Calu3 (cell line): ENCODE measurements at regions not wholly inside any gene's neighbourhood (a gene's known extent, or its start where the extent isn't known, plus 50 kb on each side); places are given as distances from the start of the nearest gene placed in this dataset.
"Not testable (repeated sequence)": the region's sequence is repeated elsewhere in the genome, so short reads cannot be mapped to it uniquely, and the experiment has no call there.

Experiments used
- BruUV-seq: library from RNA; stranded (reverse); fragments of 400-500 nt; replicated peaks from 2 replicates; lab custom pipeline; 2021; lab: Mats Ljungman, UMichigan
- CTCF ChIA-PET: fragments of 300-600 bp; sonication (Branson Sonifier 250); formaldehyde crosslinking; loops from one replicate; lab custom pipeline; 2022; ENCODE audit warnings: antibody characterized with exemption; lab: Charles Lee
- DNase-seq: peaks from one replicate; pipeline ENCODE4 v3.0.0; 2022
- H3K27ac Mint-ChIP-seq: one replicate; pipeline ENCODE4 v1.8.0; 2022; ENCODE audit warnings: mixed read lengths; ENCODE audit not compliant: unreplicated experiment
- H3K27me3 Mint-ChIP-seq: one replicate; pipeline ENCODE4 v1.8.0; 2022; ENCODE audit warnings: mixed read lengths; ENCODE audit not compliant: unreplicated experiment
- H3K36me3 Mint-ChIP-seq: one replicate; pipeline ENCODE4 v1.8.0; 2022; ENCODE audit warnings: mild to moderate bottlenecking, moderate library complexity, mixed read lengths; ENCODE audit not compliant: insufficient read depth, unreplicated experiment
- H3K4me1 Mint-ChIP-seq: one replicate; pipeline ENCODE4 v1.8.0; 2022; ENCODE audit warnings: mild to moderate bottlenecking, low read depth, mixed read lengths; ENCODE audit not compliant: unreplicated experiment
- H3K4me3 Mint-ChIP-seq: one replicate; pipeline ENCODE4 v1.8.0; 2022; ENCODE audit warnings: mild to moderate bottlenecking, low read depth, moderate library complexity, mixed read lengths; ENCODE audit not compliant: unreplicated experiment
- H3K9me3 Mint-ChIP-seq: one replicate; pipeline ENCODE4 v1.8.0; 2022; ENCODE audit warnings: low read depth, mixed read lengths; ENCODE audit not compliant: unreplicated experiment
- intact Hi-C: fragments of 100-400 bp; cut with micrococcal nuclease; formaldehyde crosslinking; loops from one replicate; pipeline ENCODE4 v1.10.0; 2022; ENCODE audit not compliant: unreplicated experiment
- TF ChIP-seq, protein P1 (sequence below): fragments of 200-600 bp; IDR thresholded peaks from one replicate; pipeline ENCODE4 v1.8.0; 2022; ENCODE audit warnings: antibody characterized with exemption; ENCODE audit not compliant: unreplicated experiment

DNA sequence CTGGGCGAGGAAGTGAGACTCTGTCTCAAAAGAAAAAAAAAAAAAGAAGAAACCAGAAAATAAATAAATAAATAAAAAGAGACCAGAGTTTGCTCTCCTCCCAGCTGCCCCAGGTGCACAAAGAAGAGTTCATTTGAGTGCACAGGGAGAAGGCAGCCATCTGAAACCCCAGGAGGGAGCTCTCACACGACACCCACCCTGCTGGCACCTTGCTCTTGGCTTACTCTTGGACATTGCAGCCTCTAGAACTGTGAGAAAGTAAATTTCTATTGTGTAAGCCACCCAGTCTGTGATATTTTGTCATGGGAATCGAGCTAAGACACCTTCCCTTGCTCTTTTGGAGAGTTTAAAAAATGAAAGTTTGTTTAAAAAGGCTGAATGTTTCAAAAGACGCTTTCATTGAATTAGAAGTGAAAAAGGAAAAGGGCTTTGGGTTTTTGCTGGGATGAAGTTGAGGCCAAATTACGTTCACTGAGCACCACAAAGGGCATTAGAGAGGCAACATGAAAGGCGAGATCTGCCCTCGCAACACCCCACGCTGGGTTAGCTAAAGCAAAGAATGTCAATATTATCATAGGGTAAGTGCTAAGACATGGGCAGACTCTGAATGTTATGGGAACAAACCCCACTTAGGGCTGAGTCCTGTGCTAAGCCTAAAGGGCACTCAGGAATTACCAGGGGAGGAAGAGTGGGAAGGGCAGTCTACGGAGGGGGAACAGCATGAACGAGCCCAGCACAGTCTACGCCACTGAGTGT, 128.9 kb upstream of the RIOK3 start:
- no peaks in the 10 kb centered on the region for H3K36me3 Mint-ChIP-seq
- no peak overlapping the region for H3K27ac Mint-ChIP-seq
- no peaks in the 10 kb centered on the region for H3K27me3 Mint-ChIP-seq
- TF ChIP-seq, protein P1, sequence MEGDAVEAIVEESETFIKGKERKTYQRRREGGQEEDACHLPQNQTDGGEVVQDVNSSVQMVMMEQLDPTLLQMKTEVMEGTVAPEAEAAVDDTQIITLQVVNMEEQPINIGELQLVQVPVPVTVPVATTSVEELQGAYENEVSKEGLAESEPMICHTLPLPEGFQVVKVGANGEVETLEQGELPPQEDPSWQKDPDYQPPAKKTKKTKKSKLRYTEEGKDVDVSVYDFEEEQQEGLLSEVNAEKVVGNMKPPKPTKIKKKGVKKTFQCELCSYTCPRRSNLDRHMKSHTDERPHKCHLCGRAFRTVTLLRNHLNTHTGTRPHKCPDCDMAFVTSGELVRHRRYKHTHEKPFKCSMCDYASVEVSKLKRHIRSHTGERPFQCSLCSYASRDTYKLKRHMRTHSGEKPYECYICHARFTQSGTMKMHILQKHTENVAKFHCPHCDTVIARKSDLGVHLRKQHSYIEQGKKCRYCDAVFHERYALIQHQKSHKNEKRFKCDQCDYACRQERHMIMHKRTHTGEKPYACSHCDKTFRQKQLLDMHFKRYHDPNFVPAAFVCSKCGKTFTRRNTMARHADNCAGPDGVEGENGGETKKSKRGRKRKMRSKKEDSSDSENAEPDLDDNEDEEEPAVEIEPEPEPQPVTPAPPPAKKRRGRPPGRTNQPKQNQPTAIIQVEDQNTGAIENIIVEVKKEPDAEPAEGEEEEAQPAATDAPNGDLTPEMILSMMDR, result no peak
- CTCF ChIA-PET, result no interaction called here
- H3K4me3 Mint-ChIP-seq, result no peak overlapping the region
- no peak for DNase-seq
- no TSS peak for BruUV-seq
- H3K9me3 Mint-ChIP-seq, result no peaks in the 10 kb centered on the region
- H3K4me1 Mint-ChIP-seq, result peaks cover 8% of the 10 kb centered on the region
- intact Hi-C loops, result no loop called here

DNA sequence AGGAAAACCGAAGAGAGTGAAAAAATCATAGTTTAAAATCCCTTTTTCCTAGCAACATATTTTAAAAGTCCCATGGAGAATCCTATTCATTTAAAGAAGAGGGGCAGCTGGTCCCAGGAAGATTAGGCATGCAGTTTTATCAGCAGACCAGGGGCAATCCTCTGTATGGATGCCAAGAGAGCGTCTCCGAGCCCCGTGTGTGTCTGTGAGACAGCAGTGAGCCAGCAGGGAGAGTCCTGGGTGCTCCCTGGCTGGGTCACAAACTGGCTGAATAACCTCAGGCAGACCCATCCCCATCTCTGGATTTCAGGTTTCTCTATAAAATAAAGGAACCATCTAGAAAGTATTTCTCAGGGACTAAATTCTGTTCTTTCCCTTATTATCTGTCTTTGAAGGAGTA, 128.2 kb upstream of the RIOK3 start:
- CTCF ChIA-PET, result no interaction called here
- H3K36me3 Mint-ChIP-seq, result no peaks in the 10 kb centered on the region
- H3K27me3 Mint-ChIP-seq, result no peaks in the 10 kb centered on the region
- no peak for DNase-seq
- peaks cover 8% of the 10 kb centered on the region for H3K4me1 Mint-ChIP-seq
- TF ChIP-seq, protein P1, result no peak
- H3K4me3 Mint-ChIP-seq, result no peak overlapping the region
- intact Hi-C loops, result no loop called here
- BruUV-seq, result no TSS peak
- no peaks in the 10 kb centered on the region for H3K9me3 Mint-ChIP-seq
- no peak overlapping the region for H3K27ac Mint-ChIP-seq

DNA sequence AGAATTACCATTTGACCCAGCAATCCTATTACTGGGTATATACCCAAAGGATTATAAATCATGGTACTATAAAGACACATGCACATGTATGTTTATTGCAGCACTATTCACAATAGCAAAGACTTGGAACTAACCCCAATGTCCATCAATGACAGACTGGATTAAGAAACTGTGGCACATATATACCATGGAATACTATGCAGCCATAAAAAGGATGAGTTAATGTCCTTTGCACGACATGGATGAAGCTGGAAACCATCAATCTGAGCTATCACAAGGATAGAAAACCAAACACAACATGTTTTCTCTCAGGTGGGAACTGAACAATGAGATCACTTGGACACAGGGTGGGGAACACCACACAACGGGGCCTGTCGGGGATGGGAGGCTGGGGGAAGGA, 123.4 kb upstream of the RIOK3 start:
- not testable (repeated sequence) for H3K27ac Mint-ChIP-seq, BruUV-seq, H3K4me3 Mint-ChIP-seq, H3K27me3 Mint-ChIP-seq, H3K9me3 Mint-ChIP-seq, DNase-seq
- intact Hi-C loops, result loop anchor here (5.0 kb wide), 1 partner anchor 192 kb away; the partner anchor contains the start of gene CABLES1
- Mint-ChIP-seq H3K36me3 (peaks cover 15% of the 10 kb centered on the region), H3K4me1 (peaks cover 32% of the 10 kb centered on the region)
- CTCF ChIA-PET, result interaction anchor here (1.7 kb wide), 1 partner anchor 9 kb away, joined by 6 read pairs; no protein-coding TSS in a partner anchor

DNA sequence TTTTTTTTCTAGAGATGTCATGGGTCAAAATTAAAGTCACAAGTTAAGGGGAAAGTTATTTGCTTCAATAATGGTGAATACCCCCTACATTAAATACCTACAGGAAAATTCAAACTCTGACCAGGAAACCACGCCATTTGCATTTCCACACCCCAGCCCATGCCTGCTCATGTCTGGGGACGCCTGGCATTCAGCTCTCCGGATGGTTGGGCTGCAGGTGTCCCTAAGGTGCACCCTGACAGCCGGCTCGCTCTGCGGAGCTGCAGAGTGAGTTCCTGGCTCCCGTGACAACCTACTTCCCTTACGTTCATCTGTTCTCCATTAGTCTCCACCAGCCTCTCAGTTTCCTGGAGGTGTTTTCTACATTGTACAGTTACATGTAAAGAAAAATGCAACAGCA, 122.7 kb upstream of the RIOK3 start:
- no peak for DNase-seq
- TF ChIP-seq, protein P1, result no peak
- Mint-ChIP-seq H3K27me3 (no peaks in the 10 kb centered on the region), H3K9me3 (no peaks in the 10 kb centered on the region), H3K4me3 (peak overlapping the region; percentile 68), H3K27ac (peak overlapping the region; percentile 86), H3K4me1 (peaks cover 32% of the 10 kb centered on the region), H3K36me3 (peaks cover 15% of the 10 kb centered on the region)
- intact Hi-C loops, result loop anchor here (5.0 kb wide), 1 partner anchor 193 kb away; the partner anchor contains the start of gene CABLES1
- CTCF ChIA-PET, result interaction anchor here (1.1 to 1.7 kb wide), 5 partner anchors 10 to 196 kb away, joined by 3 to 7 read pairs (median 6); no protein-coding TSS in a partner anchor
- no TSS peak for BruUV-seq
